H9 (cell line): ENCODE measurements at regions not wholly inside any gene's neighbourhood (a gene's known extent, or its start where the extent isn't known, plus 50 kb on each side); places are given as distances from the start of the nearest gene placed in this dataset.

Experiments
- DNase-seq: peaks from one replicate; pipeline ENCODE4 v3.0.0-alpha.2; 2017
- H2AFZ ChIP-seq: one replicate; pipeline ENCODE4 v1.6.1; 2013; ENCODE audit warnings: mild to moderate bottlenecking, low read length, control low read depth, moderate library complexity
- H2AK5ac ChIP-seq: 2 replicates; pipeline ENCODE4 v1.6.1; 2013; ENCODE audit warnings: low read length, control low read depth, mixed read lengths; ENCODE audit not compliant: insufficient read length
- H2BK120ac ChIP-seq: one replicate; pipeline ENCODE4 v1.6.1; 2013; ENCODE audit warnings: low read depth, mild to moderate bottlenecking, low read length, control low read depth, inconsistent platforms; ENCODE audit not compliant: poor library complexity, severe bottlenecking
- H2BK12ac ChIP-seq: 2 replicates; pipeline ENCODE4 v1.6.1; 2013; ENCODE audit warnings: low read length, control low read depth, mixed read lengths, low read depth; ENCODE audit not compliant: insufficient read length
- H2BK15ac ChIP-seq: 2 replicates; pipeline ENCODE4 v1.6.1; 2013; ENCODE audit warnings: low read depth, low read length, control low read depth
- H2BK20ac ChIP-seq: one replicate; pipeline ENCODE4 v1.6.1; 2013; ENCODE audit warnings: low read depth, mild to moderate bottlenecking, low read length, control low read depth, inconsistent platforms; ENCODE audit not compliant: poor library complexity, severe bottlenecking
- H2BK5ac ChIP-seq: 2 replicates; pipeline ENCODE4 v1.6.1; 2013; ENCODE audit warnings: low read length, control low read depth, mixed read lengths; ENCODE audit not compliant: insufficient read length
- H3K14ac ChIP-seq: 2 replicates; pipeline ENCODE4 v1.6.1; 2013; ENCODE audit warnings: low read length, control low read depth; ENCODE audit not compliant: insufficient read depth
- H3K18ac ChIP-seq: 2 replicates; pipeline ENCODE4 v1.6.1; 2013; ENCODE audit warnings: low read depth, mild to moderate bottlenecking, mixed read lengths, low read length, control low read depth; ENCODE audit not compliant: insufficient read length
- H3K23ac ChIP-seq: 2 replicates; pipeline ENCODE4 v1.6.1; 2013; ENCODE audit warnings: low read length, control low read depth, mixed read lengths, low read depth; ENCODE audit not compliant: insufficient read length
- H3K23me2 ChIP-seq: 2 replicates; pipeline ENCODE4 v1.6.1; 2013; ENCODE audit warnings: low read depth, mild to moderate bottlenecking, mixed read lengths, low read length, control low read depth; ENCODE audit not compliant: insufficient read length, poor library complexity, severe bottlenecking
- H3K27ac ChIP-seq: 2 replicates; pipeline ENCODE4 v1.5.1; 2013; ENCODE audit warnings: low read length, control low read depth, mixed read lengths, low read depth; ENCODE audit not compliant: insufficient read length
- H3K27me3 ChIP-seq: 2 replicates; pipeline ENCODE4 v1.6.1; 2013; ENCODE audit warnings: low read length, control low read depth, inconsistent platforms; ENCODE audit not compliant: insufficient read depth
- H3K4ac ChIP-seq: 2 replicates; pipeline ENCODE4 v1.6.1; 2013; ENCODE audit warnings: low read depth, mild to moderate bottlenecking, control low read depth, inconsistent platforms, low read length, moderate library complexity
- H3K4me1 ChIP-seq: 2 replicates; pipeline ENCODE4 v1.6.1; 2013; ENCODE audit warnings: low read length, control low read depth, inconsistent platforms; ENCODE audit not compliant: insufficient read depth
- H3K4me2 ChIP-seq: 2 replicates; pipeline ENCODE4 v1.6.1; 2013; ENCODE audit warnings: low read length, control low read depth, mixed read lengths; ENCODE audit not compliant: insufficient read length, insufficient read depth
- H3K56ac ChIP-seq: 2 replicates; pipeline ENCODE4 v1.6.1; 2013; ENCODE audit warnings: low read depth, mild to moderate bottlenecking, mixed read lengths, low read length, control low read depth; ENCODE audit not compliant: insufficient read length
- H3K79me1 ChIP-seq: 2 replicates; pipeline ENCODE4 v1.6.1; 2013; ENCODE audit warnings: low read depth, mild to moderate bottlenecking, moderate library complexity, low read length, control low read depth, inconsistent platforms; ENCODE audit not compliant: insufficient read depth, poor library complexity, severe bottlenecking
- H3K79me2 ChIP-seq: 2 replicates; pipeline ENCODE4 v1.6.1; 2013; ENCODE audit warnings: low read length, control low read depth, inconsistent platforms; ENCODE audit not compliant: insufficient read depth
- H3K9ac ChIP-seq: 2 replicates; pipeline ENCODE4 v1.6.1; 2013; ENCODE audit warnings: low read length, control low read depth, mixed read lengths; ENCODE audit not compliant: insufficient read length; ENCODE audit errors: extremely low read depth
- H3K9me3 ChIP-seq: one replicate; pipeline ENCODE4 v1.6.1; 2013; ENCODE audit warnings: low read depth, low read length, inconsistent platforms; ENCODE audit not compliant: control insufficient read depth
- H3T11ph ChIP-seq: one replicate; pipeline ENCODE4 v1.6.1; 2013; ENCODE audit warnings: mild to moderate bottlenecking, low read length, control low read depth, inconsistent platforms
- H4K20me1 ChIP-seq: one replicate; pipeline ENCODE4 v1.6.1; 2013; ENCODE audit not compliant: control insufficient read depth, insufficient read length, insufficient read depth
- H4K5ac ChIP-seq: 2 replicates; pipeline ENCODE4 v1.6.1; 2013; ENCODE audit warnings: low read depth, mild to moderate bottlenecking, mixed read lengths, low read length, control low read depth; ENCODE audit not compliant: insufficient read length
- H4K8ac ChIP-seq: replicated peaks from 2 replicates; pipeline ENCODE4 v1.6.1; 2013; ENCODE audit warnings: low read length, control low read depth, mixed read lengths, low read depth; ENCODE audit not compliant: insufficient read length
- H4K91ac ChIP-seq: 2 replicates; pipeline ENCODE4 v1.6.1; 2013; ENCODE audit warnings: low read depth, mild to moderate bottlenecking, moderate library complexity, mixed read lengths, low read length, control low read depth; ENCODE audit not compliant: insufficient read length
- H3K27ac Mint-ChIP-seq, 3 experiments: 2 replicates in 2 of 3; 3 replicates in 1 of 3; pipeline ENCODE4 v1.8.0; 2020 to 2021; ENCODE audit warnings: mixed read lengths in 3 of 3, mild to moderate bottlenecking in 1 of 3, moderate library complexity in 1 of 3
- H3K27me3 Mint-ChIP-seq: 2 replicates; pipeline ENCODE4 v1.8.0; 2021; ENCODE audit warnings: low read depth, mild to moderate bottlenecking, moderate library complexity, mixed read lengths
- H3K36me3 Mint-ChIP-seq, 3 experiments: 2 replicates in 2 of 3; 3 replicates in 1 of 3; pipeline ENCODE4 v1.8.0; 2020 to 2021; ENCODE audit warnings: low read depth in 3 of 3, mixed read lengths in 3 of 3; ENCODE audit not compliant: insufficient read depth in 1 of 3
- H3K4me1 Mint-ChIP-seq, 2 experiments: 2 replicates each; pipeline ENCODE4 v1.8.0; 2020; ENCODE audit warnings: mixed read lengths in 2 of 2
- H3K4me3 Mint-ChIP-seq, 2 experiments: 2 replicates in 1 of 2; 3 replicates in 1 of 2; pipeline ENCODE4 v1.8.0; 2020 to 2021; ENCODE audit warnings: mild to moderate bottlenecking in 2 of 2, mixed read lengths in 2 of 2, moderate library complexity in 1 of 2
- H3K9me3 Mint-ChIP-seq, 2 experiments: 2 replicates in 1 of 2; 3 replicates in 1 of 2; pipeline ENCODE4 v1.8.0; 2020; ENCODE audit warnings: mild to moderate bottlenecking in 2 of 2, mixed read lengths in 2 of 2, moderate library complexity in 1 of 2
- WGBS: extraction: QIAGEN DNeasy Blood & Tissue Kit; methylation state at CpG from one replicate; pipeline ENCODE4 v1.1.7; 2013; ENCODE audit warnings: missing lambda C conversion rate, low lambda C conversion rate, mixed read lengths; ENCODE audit not compliant: insufficient read length; ENCODE audit errors: extremely low coverage; 5-methylcytosine and 5-hydroxymethylcytosine counted together
- TF ChIP-seq, protein P1 (sequence below): fragments of 200-600 bp; sonication (generic); conservative IDR thresholded peaks from 3 replicates; pipeline ENCODE4 v1.8.0; 2021; ENCODE audit warnings: antibody characterized with exemption, mild to moderate bottlenecking

DNA sequence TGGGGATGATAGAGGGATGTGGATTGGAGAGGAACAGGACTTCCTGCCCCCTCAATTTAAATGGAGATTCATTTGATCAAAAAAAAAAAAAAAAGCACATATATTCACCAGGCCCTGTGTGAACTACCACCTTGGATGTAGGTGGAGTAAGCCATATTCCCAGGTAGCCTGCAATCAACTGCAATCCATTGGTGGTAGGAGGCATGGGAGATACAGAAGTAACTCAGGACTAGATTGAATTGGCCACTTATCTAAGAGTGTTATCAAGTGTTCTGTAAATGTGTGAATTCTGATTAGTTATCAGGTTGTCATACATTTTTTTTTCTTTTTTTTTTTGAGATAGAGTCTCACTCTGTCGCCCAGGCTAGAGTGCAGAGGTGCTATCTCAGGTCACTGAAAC is 124.1 kb upstream of the ESR1 start:
- H2BK12ac ChIP-seq = no peak overlapping the region
- H3K9me3 ChIP-seq = no peaks in the 10 kb centered on the region
- no peak overlapping the region for H3T11ph ChIP-seq
- H3K56ac ChIP-seq = no peak overlapping the region
- Mint-ChIP-seq H3K9me3 (no peaks in the 10 kb centered on the region), H3K27ac (no peak overlapping the region), H3K4me1 (no peaks in the 10 kb centered on the region; a peak in 2 of 4 replicates), H3K36me3 (no peaks in the 10 kb centered on the region), H3K27me3 (no peaks in the 10 kb centered on the region; the same call in 1 of the 2 replicates), H3K4me3 (no peak overlapping the region)
- H2BK120ac ChIP-seq = no peak overlapping the region
- no peak overlapping the region for H4K5ac ChIP-seq
- no peak overlapping the region for H3K18ac ChIP-seq
- no peaks in the 10 kb centered on the region for H3K4me1 ChIP-seq
- no peaks in the 10 kb centered on the region for H3K79me2 ChIP-seq
- H4K91ac ChIP-seq = no peak overlapping the region
- no peak overlapping the region for H3K27ac ChIP-seq
- DNase-seq = no peak
- no peak overlapping the region for H2AK5ac ChIP-seq
- H2AFZ ChIP-seq = no peak overlapping the region
- H3K23ac ChIP-seq = no peak overlapping the region
- no peaks in the 10 kb centered on the region for H4K20me1 ChIP-seq
- no peaks in the 10 kb centered on the region for H3K79me1 ChIP-seq
- no CpG with 5 or more reads among the region's 1 CpG for WGBS
- no peak overlapping the region for H2BK20ac ChIP-seq
- H3K23me2 ChIP-seq = no peaks in the 10 kb centered on the region
- H2BK15ac ChIP-seq = no peak overlapping the region
- no peaks in the 10 kb centered on the region for H3K27me3 ChIP-seq
- H4K8ac ChIP-seq = no peak overlapping the region
- H3K4me2 ChIP-seq = no peak overlapping the region
- no peak overlapping the region for H2BK5ac ChIP-seq
- H3K4ac ChIP-seq = no peak overlapping the region
- no peak overlapping the region for H3K9ac ChIP-seq
- TF ChIP-seq, protein P1, sequence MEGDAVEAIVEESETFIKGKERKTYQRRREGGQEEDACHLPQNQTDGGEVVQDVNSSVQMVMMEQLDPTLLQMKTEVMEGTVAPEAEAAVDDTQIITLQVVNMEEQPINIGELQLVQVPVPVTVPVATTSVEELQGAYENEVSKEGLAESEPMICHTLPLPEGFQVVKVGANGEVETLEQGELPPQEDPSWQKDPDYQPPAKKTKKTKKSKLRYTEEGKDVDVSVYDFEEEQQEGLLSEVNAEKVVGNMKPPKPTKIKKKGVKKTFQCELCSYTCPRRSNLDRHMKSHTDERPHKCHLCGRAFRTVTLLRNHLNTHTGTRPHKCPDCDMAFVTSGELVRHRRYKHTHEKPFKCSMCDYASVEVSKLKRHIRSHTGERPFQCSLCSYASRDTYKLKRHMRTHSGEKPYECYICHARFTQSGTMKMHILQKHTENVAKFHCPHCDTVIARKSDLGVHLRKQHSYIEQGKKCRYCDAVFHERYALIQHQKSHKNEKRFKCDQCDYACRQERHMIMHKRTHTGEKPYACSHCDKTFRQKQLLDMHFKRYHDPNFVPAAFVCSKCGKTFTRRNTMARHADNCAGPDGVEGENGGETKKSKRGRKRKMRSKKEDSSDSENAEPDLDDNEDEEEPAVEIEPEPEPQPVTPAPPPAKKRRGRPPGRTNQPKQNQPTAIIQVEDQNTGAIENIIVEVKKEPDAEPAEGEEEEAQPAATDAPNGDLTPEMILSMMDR = no peak
- no peak overlapping the region for H3K14ac ChIP-seq
